ENCODE measurements at regions not wholly inside any gene's neighbourhood (a gene's known extent, or its start where the extent isn't known, plus 50 kb on each side); places are given as distances from the start of the nearest gene placed in this dataset.

GRCh38 chr5:51471630-51472029 is 88.4 kb downstream of the ISL1 start:
- POLR2A ChIA-PET: no interaction called here
- CTCF ChIA-PET: no interaction called here
- in situ Hi-C loops (cut with HindIII; ENCODE audit: low pct_unique_long_range_greater_than_20kb, low sequenced_read_pairs): no loop called here
- ATAC-seq (no peak), DNase-seq (ENCODE audit: low read depth, low spot score) (no peak)
- H3K36me3 ChIP-seq (ENCODE audit: control insufficient read depth, insufficient read depth, low read length): no peaks in the 10 kb centered on the region
- no peak overlapping the region for H3K4me3 ChIP-seq (ENCODE audit: low read depth in 2 of 2, low read length in 2 of 2)
- intact Hi-C loops (cut with micrococcal nuclease; ENCODE audit: unreplicated experiment): no loop called here
- no peaks in the 10 kb centered on the region for H3K27me3 ChIP-seq (ENCODE audit: control insufficient read depth, insufficient read depth, low read length)
- no peaks in the 10 kb centered on the region for H3K4me1 ChIP-seq (ENCODE audit: control insufficient read depth, insufficient read depth, low read length)
- no peaks in the 10 kb centered on the region for H3K9me3 ChIP-seq (ENCODE audit: control insufficient read depth, insufficient read depth, low read depth, low read length)
- no TSS peak for BruUV-seq (replicated peaks)
- no peak overlapping the region for H3K27ac ChIP-seq (ENCODE audit: low read length)
- no peak for TF ChIP-seq POLR2AphosphoS5 (IDR thresholded peaks at IDR 0.05; ENCODE audit: low read depth, low read length)
- no peak for TF ChIP-seq TCF7L2 (IDR thresholded peaks at IDR 0.05; ENCODE audit: low read depth, low read length)
- no peak for TF ChIP-seq REST (IDR thresholded peaks at IDR 0.05; ENCODE audit: insufficient read depth in 1 of 2, low read depth in 2 of 2, low read length in 1 of 2)
- no peak for TF ChIP-seq CTCF (IDR thresholded peaks at IDR 0.05)
- no peak for TF ChIP-seq SIN3A (IDR thresholded peaks at IDR 0.05; ENCODE audit: borderline replicate concordance, insufficient read depth, low read depth, low read length)

- in situ Hi-C loops (cut with HindIII; ENCODE audit: low pct_unique_long_range_greater_than_20kb, low sequenced_read_pairs): no loop called here
- CTCF ChIA-PET: no interaction called here
Observed at GRCh38 chr5:51472472-51472871, 89.2 kb downstream of the ISL1 start.

More at GRCh38 chr5:51472472-51472871, 89.2 kb downstream of the ISL1 start:
- Histone ChIP-seq H3K9me3 (ENCODE audit: control insufficient read depth, insufficient read depth, low read depth, low read length) (no peaks in the 10 kb centered on the region), H3K36me3 (ENCODE audit: control insufficient read depth, insufficient read depth, low read length) (no peaks in the 10 kb centered on the region), H3K4me1 (ENCODE audit: control insufficient read depth, insufficient read depth, low read length) (no peaks in the 10 kb centered on the region), H3K27me3 (ENCODE audit: control insufficient read depth, insufficient read depth, low read length) (no peaks in the 10 kb centered on the region), H3K4me3 (ENCODE audit: low read depth in 2 of 2, low read length in 2 of 2) (no peak overlapping the region), H3K27ac (ENCODE audit: low read length) (no peak overlapping the region)
- POLR2A ChIA-PET: no interaction called here
- TF ChIP-seq POLR2AphosphoS5 (IDR thresholded peaks at IDR 0.05; ENCODE audit: low read depth, low read length): no peak
- no peak for TF ChIP-seq REST (IDR thresholded peaks at IDR 0.05; ENCODE audit: insufficient read depth in 1 of 2, low read depth in 2 of 2, low read length in 1 of 2)
- TF ChIP-seq TCF7L2 (IDR thresholded peaks at IDR 0.05; ENCODE audit: low read depth, low read length): no peak
- TF ChIP-seq SIN3A (IDR thresholded peaks at IDR 0.05; ENCODE audit: borderline replicate concordance, insufficient read depth, low read depth, low read length): no peak
- TF ChIP-seq CTCF (IDR thresholded peaks at IDR 0.05): no peak
- BruUV-seq (replicated peaks): no TSS peak
- intact Hi-C loops (cut with micrococcal nuclease; ENCODE audit: unreplicated experiment): no loop called here
- ATAC-seq: no peak
- no peak for DNase-seq (ENCODE audit: low read depth, low spot score)

Data from Panc1 (cell line).